CD4-positive, alpha-beta memory T cell (primary cell): ENCODE measurements at regions not wholly inside any gene's neighbourhood (a gene's known extent, or its start where the extent isn't known, plus 50 kb on each side); places are given as distances from the start of the nearest gene placed in this dataset.

ENCODE experiments used
- CTCF ChIA-PET: fragments of 350-600 bp; sonication (Branson Sonifier 250); formaldehyde crosslinking; loops from one replicate; lab custom pipeline; 2021; ENCODE audit warnings: inconsistent platforms; ENCODE audit not compliant: partially characterized antibody; lab: Charles Lee
- POLR2A ChIA-PET: fragments of 350-600 bp; sonication (Branson Sonifier 250); formaldehyde crosslinking; loops from one replicate; lab custom pipeline; 2021; ENCODE audit not compliant: partially characterized antibody; lab: Charles Lee
- DNase-seq, 5 donors: peaks; one replicate each; pipeline versions ENCODE4 v3.0.0 to v3.0.0-alpha.2; 2020 to 2022; ENCODE audit warnings: mixed read lengths in 1 of 5
- H3K27ac ChIP-seq: one replicate; pipeline ENCODE4 v1.7.0; 2013; ENCODE audit warnings: low read depth, low read length
- H3K27me3 ChIP-seq: 2 replicates; pipeline ENCODE4 v1.7.0; 2013; ENCODE audit warnings: mild to moderate bottlenecking, low read length, moderate library complexity; ENCODE audit not compliant: insufficient read depth
- H3K36me3 ChIP-seq: 2 replicates; pipeline ENCODE4 v1.7.0; 2013; ENCODE audit warnings: mild to moderate bottlenecking, low read length, moderate library complexity; ENCODE audit not compliant: insufficient read depth
- H3K4me1 ChIP-seq: 2 replicates; pipeline ENCODE4 v1.7.0; 2013; ENCODE audit warnings: mild to moderate bottlenecking, low read length, moderate library complexity; ENCODE audit not compliant: insufficient read depth
- H3K4me3 ChIP-seq, 2 donors: one replicate each; pipeline ENCODE4 v1.7.0; 2013; ENCODE audit warnings: low read length in 2 of 2, mild to moderate bottlenecking in 1 of 2
- H3K9me3 ChIP-seq, 2 donors: one replicate each; pipeline ENCODE4 v1.7.0; 2013; ENCODE audit warnings: low read length in 2 of 2, control low read depth in 1 of 2; ENCODE audit not compliant: control insufficient read depth in 1 of 2
- H3K27ac Mint-ChIP-seq, 7 donors: one replicate each; pipeline ENCODE4 v1.8.0; 2020 to 2021; ENCODE audit warnings: mixed read lengths in 7 of 7, mild to moderate bottlenecking in 6 of 7, inconsistent platforms in 3 of 7, moderate library complexity in 3 of 7
- H3K27me3 Mint-ChIP-seq, 2 donors: one replicate each; pipeline ENCODE4 v1.8.0; 2020 to 2021; ENCODE audit warnings: mixed read lengths in 2 of 2
- H3K36me3 Mint-ChIP-seq, 2 donors: one replicate each; pipeline ENCODE4 v1.8.0; 2020 to 2021; ENCODE audit warnings: mixed read lengths in 2 of 2, inconsistent platforms in 1 of 2, mild to moderate bottlenecking in 1 of 2
- H3K4me1 Mint-ChIP-seq, 4 donors: one replicate each; pipeline ENCODE4 v1.8.0; 2020 to 2021; ENCODE audit warnings: mixed read lengths in 4 of 4, mild to moderate bottlenecking in 1 of 4
- H3K4me3 Mint-ChIP-seq, 8 donors: one replicate each; pipeline ENCODE4 v1.8.0; 2020 to 2021; ENCODE audit warnings: mixed read lengths in 8 of 8, mild to moderate bottlenecking in 7 of 8, moderate library complexity in 6 of 8, inconsistent platforms in 3 of 8
- H3K9me3 Mint-ChIP-seq, 8 donors: one replicate each; pipeline ENCODE4 v1.8.0; 2020 to 2021; ENCODE audit warnings: mixed read lengths in 8 of 8, mild to moderate bottlenecking in 5 of 8, inconsistent platforms in 3 of 8, moderate library complexity in 1 of 8
- intact Hi-C: fragments of 100-400 bp; cut with micrococcal nuclease; formaldehyde crosslinking; loops from one replicate; pipeline ENCODE4 v1.15.1; 2023

DNA sequence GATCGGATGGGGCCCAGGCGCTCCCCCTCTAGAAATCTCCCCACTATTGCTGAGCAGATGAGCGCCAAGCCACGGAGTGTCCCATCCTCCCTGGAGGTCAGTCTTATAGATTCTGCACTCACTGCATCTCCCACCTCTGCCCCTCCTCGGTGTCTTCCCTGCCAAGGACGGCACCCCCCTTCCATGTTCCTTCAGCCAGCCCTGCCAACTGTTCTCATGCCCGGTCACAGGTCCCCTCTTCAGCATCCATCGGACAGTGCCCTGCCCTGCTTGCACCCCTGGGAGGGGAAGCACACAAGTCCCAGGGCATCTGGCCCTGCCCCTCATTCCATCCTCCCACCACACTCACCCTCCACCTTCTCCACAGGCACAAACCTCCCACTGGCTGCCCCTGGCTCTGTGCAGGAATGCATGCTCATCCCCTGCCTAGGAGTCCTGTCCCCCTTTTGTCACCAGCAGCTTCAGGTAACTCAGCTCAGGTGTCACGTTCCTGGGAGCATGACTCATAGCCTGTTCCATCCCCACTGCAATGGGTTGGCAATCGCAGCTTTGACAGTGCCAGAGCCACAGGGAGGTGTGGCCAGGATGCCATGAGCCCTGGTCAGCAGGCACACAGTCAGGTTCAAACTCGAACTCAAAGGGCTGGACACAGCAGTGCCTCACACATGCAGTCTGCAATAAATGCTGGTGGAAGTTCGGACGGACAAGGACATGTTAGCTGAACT is 234.7 kb upstream of the TCERG1L start:
- Histone ChIP-seq H3K36me3 (no peaks in the 10 kb centered on the region), H3K9me3 (no peaks in the 10 kb centered on the region), H3K27ac (no peak overlapping the region), H3K4me3 (no peak overlapping the region), H3K4me1 (no peaks in the 10 kb centered on the region), H3K27me3 (no peaks in the 10 kb centered on the region)
- CTCF ChIA-PET, result no interaction called here
- POLR2A ChIA-PET, result no interaction called here
- H3K27ac Mint-ChIP-seq, result no peak overlapping the region
- no peaks in the 10 kb centered on the region for H3K36me3 Mint-ChIP-seq
- no peaks in the 10 kb centered on the region for H3K4me1 Mint-ChIP-seq
- no peaks in the 10 kb centered on the region for H3K27me3 Mint-ChIP-seq
- intact Hi-C loops, result no loop called here
- DNase-seq, result no peak
- H3K9me3 Mint-ChIP-seq, result peaks cover 0 to 6% (median 0%) of the 10 kb centered on the region in 8 donors
- H3K4me3 Mint-ChIP-seq, result no peak overlapping the region

- CTCF ChIA-PET, result no interaction called here
- Mint-ChIP-seq H3K36me3 (no peaks in the 10 kb centered on the region), H3K27me3 (no peaks in the 10 kb centered on the region), H3K9me3 (peaks cover 0 to 3% (median 0%) of the 10 kb centered on the region in 8 donors), H3K4me3 (no peak overlapping the region), H3K4me1 (no peaks in the 10 kb centered on the region), H3K27ac (no peak overlapping the region)
- POLR2A ChIA-PET, result no interaction called here
- no peaks in the 10 kb centered on the region for H3K36me3 ChIP-seq
- H3K27ac ChIP-seq, result no peak overlapping the region
- H3K27me3 ChIP-seq, result no peaks in the 10 kb centered on the region
- DNase-seq, result no peak
- no peaks in the 10 kb centered on the region for H3K9me3 ChIP-seq
- no peaks in the 10 kb centered on the region for H3K4me1 ChIP-seq
- intact Hi-C loops, result no loop called here
- no peak overlapping the region for H3K4me3 ChIP-seq
Measured at GRCh38 chr10:131547129-131547799, 235.7 kb upstream of the TCERG1L start.

DNA sequence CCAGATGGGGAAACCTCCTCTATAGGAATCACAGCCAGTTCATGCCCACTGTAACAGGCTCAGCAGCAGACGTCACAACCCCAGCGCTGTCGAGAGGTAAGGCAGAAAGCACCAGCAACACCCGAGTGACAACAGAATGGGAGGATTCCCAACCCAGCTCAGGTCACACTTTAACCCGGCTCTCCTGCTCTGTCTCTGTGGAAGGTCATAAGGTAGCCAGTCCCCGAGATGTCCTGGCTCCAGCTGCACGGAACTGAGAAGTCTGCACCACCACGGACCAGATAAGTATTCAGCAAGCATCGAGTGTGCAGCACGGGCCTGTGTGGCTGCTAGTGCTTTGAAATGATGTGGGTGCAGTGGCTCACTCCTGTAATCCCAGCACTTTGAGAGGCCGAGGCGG is 236.7 kb upstream of the TCERG1L start:
- no peak for DNase-seq
- Mint-ChIP-seq H3K27ac (no peak overlapping the region), H3K36me3 (no peaks in the 10 kb centered on the region), H3K4me3 (no peak overlapping the region), H3K4me1 (peaks cover 0 to 5% (median 0%) of the 10 kb centered on the region in 4 donors), H3K27me3 (no peaks in the 10 kb centered on the region), H3K9me3 (peaks cover 0 to 2% (median 0%) of the 10 kb centered on the region in 8 donors)
- H3K4me1 ChIP-seq, result no peaks in the 10 kb centered on the region
- ChIA-PET CTCF (no interaction called here), POLR2A (no interaction called here)
- intact Hi-C loops, result no loop called here
- H3K9me3 ChIP-seq, result no peaks in the 10 kb centered on the region
- H3K27me3 ChIP-seq, result no peaks in the 10 kb centered on the region
- H3K27ac ChIP-seq, result no peak overlapping the region
- H3K4me3 ChIP-seq, result no peak overlapping the region
- no peaks in the 10 kb centered on the region for H3K36me3 ChIP-seq

GRCh38 chr10:131549116-131549515 is 237.6 kb upstream of the TCERG1L start:
- Histone ChIP-seq H3K9me3 (no peaks in the 10 kb centered on the region), H3K27ac (no peak overlapping the region), H3K27me3 (no peaks in the 10 kb centered on the region), H3K4me3 (no peak overlapping the region), H3K36me3 (no peaks in the 10 kb centered on the region), H3K4me1 (no peaks in the 10 kb centered on the region)
- ChIA-PET CTCF (no interaction called here), POLR2A (no interaction called here)
- no peak for DNase-seq
- Mint-ChIP-seq H3K4me1 (peaks cover 0 to 5% (median 0%) of the 10 kb centered on the region in 4 donors), H3K27me3 (no peaks in the 10 kb centered on the region), H3K4me3 (no peak overlapping the region), H3K27ac (no peak overlapping the region), H3K36me3 (no peaks in the 10 kb centered on the region), H3K9me3 (peaks cover 0 to 2% (median 0%) of the 10 kb centered on the region in 8 donors)
- intact Hi-C loops, result no loop called here

- Mint-ChIP-seq H3K9me3 (no peaks in the 10 kb centered on the region), H3K36me3 (no peaks in the 10 kb centered on the region), H3K4me3 (no peak overlapping the region), H3K27ac (no peak overlapping the region), H3K4me1 (peaks cover 0 to 5% (median 0%) of the 10 kb centered on the region in 4 donors), H3K27me3 (no peaks in the 10 kb centered on the region)
- Histone ChIP-seq H3K36me3 (no peaks in the 10 kb centered on the region), H3K4me3 (no peak overlapping the region), H3K4me1 (no peaks in the 10 kb centered on the region), H3K9me3 (no peaks in the 10 kb centered on the region), H3K27me3 (no peaks in the 10 kb centered on the region), H3K27ac (no peak overlapping the region)
- no peak for DNase-seq
- CTCF ChIA-PET, result no interaction called here
- POLR2A ChIA-PET, result no interaction called here
- intact Hi-C loops, result no loop called here
Measured at GRCh38 chr10:131553121-131553520, 241.6 kb upstream of the TCERG1L start.

GRCh38 chr10:131553581-131553980 is 242.1 kb upstream of the TCERG1L start:
- intact Hi-C loops, result no loop called here
- no peaks in the 10 kb centered on the region for H3K36me3 Mint-ChIP-seq
- H3K4me1 ChIP-seq, result no peaks in the 10 kb centered on the region
- no peak overlapping the region for H3K4me3 ChIP-seq
- H3K27me3 ChIP-seq, result no peaks in the 10 kb centered on the region
- H3K27me3 Mint-ChIP-seq, result no peaks in the 10 kb centered on the region
- POLR2A ChIA-PET, result no interaction called here
- no peaks in the 10 kb centered on the region for H3K9me3 ChIP-seq
- no peaks in the 10 kb centered on the region for H3K9me3 Mint-ChIP-seq
- H3K4me3 Mint-ChIP-seq, result no peak overlapping the region
- CTCF ChIA-PET, result no interaction called here
- no peak overlapping the region for H3K27ac ChIP-seq
- H3K36me3 ChIP-seq, result no peaks in the 10 kb centered on the region
- peaks cover 0 to 5% (median 0%) of the 10 kb centered on the region in 4 donors for H3K4me1 Mint-ChIP-seq
- DNase-seq, result no peak
- H3K27ac Mint-ChIP-seq, result no peak overlapping the region

- Histone ChIP-seq H3K4me3 (no peak overlapping the region), H3K27me3 (no peaks in the 10 kb centered on the region), H3K9me3 (no peaks in the 10 kb centered on the region), H3K4me1 (no peaks in the 10 kb centered on the region), H3K27ac (no peak overlapping the region), H3K36me3 (no peaks in the 10 kb centered on the region)
- intact Hi-C loops, result no loop called here
- Mint-ChIP-seq H3K27ac (no peak overlapping the region), H3K36me3 (no peaks in the 10 kb centered on the region), H3K27me3 (no peaks in the 10 kb centered on the region), H3K4me3 (no peak overlapping the region), H3K4me1 (peaks cover 0 to 5% (median 0%) of the 10 kb centered on the region in 4 donors), H3K9me3 (peaks cover 0 to 4% (median 0%) of the 10 kb centered on the region in 8 donors)
- no peak for DNase-seq
- ChIA-PET CTCF (no interaction called here), POLR2A (no interaction called here)
Measured at GRCh38 chr10:131554821-131555220, 243.3 kb upstream of the TCERG1L start.
